H9 (cell line): ENCODE measurements at regions not wholly inside any gene's neighbourhood (a gene's known extent, or its start where the extent isn't known, plus 50 kb on each side); places are given as distances from the start of the nearest gene placed in this dataset.

Experiments used
- DNase-seq: peaks from one replicate; pipeline ENCODE4 v3.0.0-alpha.2; 2017
- H2AFZ ChIP-seq: one replicate; pipeline ENCODE4 v1.6.1; 2013; ENCODE audit warnings: mild to moderate bottlenecking, low read length, control low read depth, moderate library complexity
- H2AK5ac ChIP-seq: 2 replicates; pipeline ENCODE4 v1.6.1; 2013; ENCODE audit warnings: low read length, control low read depth, mixed read lengths; ENCODE audit not compliant: insufficient read length
- H2BK120ac ChIP-seq: one replicate; pipeline ENCODE4 v1.6.1; 2013; ENCODE audit warnings: low read depth, mild to moderate bottlenecking, low read length, control low read depth, inconsistent platforms; ENCODE audit not compliant: poor library complexity, severe bottlenecking
- H2BK12ac ChIP-seq: 2 replicates; pipeline ENCODE4 v1.6.1; 2013; ENCODE audit warnings: low read length, control low read depth, mixed read lengths, low read depth; ENCODE audit not compliant: insufficient read length
- H2BK15ac ChIP-seq: 2 replicates; pipeline ENCODE4 v1.6.1; 2013; ENCODE audit warnings: low read depth, low read length, control low read depth
- H2BK20ac ChIP-seq: one replicate; pipeline ENCODE4 v1.6.1; 2013; ENCODE audit warnings: low read depth, mild to moderate bottlenecking, low read length, control low read depth, inconsistent platforms; ENCODE audit not compliant: poor library complexity, severe bottlenecking
- H2BK5ac ChIP-seq: 2 replicates; pipeline ENCODE4 v1.6.1; 2013; ENCODE audit warnings: low read length, control low read depth, mixed read lengths; ENCODE audit not compliant: insufficient read length
- H3K14ac ChIP-seq: 2 replicates; pipeline ENCODE4 v1.6.1; 2013; ENCODE audit warnings: low read length, control low read depth; ENCODE audit not compliant: insufficient read depth
- H3K18ac ChIP-seq: 2 replicates; pipeline ENCODE4 v1.6.1; 2013; ENCODE audit warnings: low read depth, mild to moderate bottlenecking, mixed read lengths, low read length, control low read depth; ENCODE audit not compliant: insufficient read length
- H3K23ac ChIP-seq: 2 replicates; pipeline ENCODE4 v1.6.1; 2013; ENCODE audit warnings: low read length, control low read depth, mixed read lengths, low read depth; ENCODE audit not compliant: insufficient read length
- H3K23me2 ChIP-seq: 2 replicates; pipeline ENCODE4 v1.6.1; 2013; ENCODE audit warnings: low read depth, mild to moderate bottlenecking, mixed read lengths, low read length, control low read depth; ENCODE audit not compliant: insufficient read length, poor library complexity, severe bottlenecking
- H3K27ac ChIP-seq: 2 replicates; pipeline ENCODE4 v1.5.1; 2013; ENCODE audit warnings: low read length, control low read depth, mixed read lengths, low read depth; ENCODE audit not compliant: insufficient read length
- H3K27me3 ChIP-seq: 2 replicates; pipeline ENCODE4 v1.6.1; 2013; ENCODE audit warnings: low read length, control low read depth, inconsistent platforms; ENCODE audit not compliant: insufficient read depth
- H3K4ac ChIP-seq: 2 replicates; pipeline ENCODE4 v1.6.1; 2013; ENCODE audit warnings: low read depth, mild to moderate bottlenecking, control low read depth, inconsistent platforms, low read length, moderate library complexity
- H3K4me1 ChIP-seq: 2 replicates; pipeline ENCODE4 v1.6.1; 2013; ENCODE audit warnings: low read length, control low read depth, inconsistent platforms; ENCODE audit not compliant: insufficient read depth
- H3K4me2 ChIP-seq: 2 replicates; pipeline ENCODE4 v1.6.1; 2013; ENCODE audit warnings: low read length, control low read depth, mixed read lengths; ENCODE audit not compliant: insufficient read length, insufficient read depth
- H3K56ac ChIP-seq: 2 replicates; pipeline ENCODE4 v1.6.1; 2013; ENCODE audit warnings: low read depth, mild to moderate bottlenecking, mixed read lengths, low read length, control low read depth; ENCODE audit not compliant: insufficient read length
- H3K79me1 ChIP-seq: 2 replicates; pipeline ENCODE4 v1.6.1; 2013; ENCODE audit warnings: low read depth, mild to moderate bottlenecking, moderate library complexity, low read length, control low read depth, inconsistent platforms; ENCODE audit not compliant: insufficient read depth, poor library complexity, severe bottlenecking
- H3K79me2 ChIP-seq: 2 replicates; pipeline ENCODE4 v1.6.1; 2013; ENCODE audit warnings: low read length, control low read depth, inconsistent platforms; ENCODE audit not compliant: insufficient read depth
- H3K9ac ChIP-seq: 2 replicates; pipeline ENCODE4 v1.6.1; 2013; ENCODE audit warnings: low read length, control low read depth, mixed read lengths; ENCODE audit not compliant: insufficient read length; ENCODE audit errors: extremely low read depth
- H3K9me3 ChIP-seq: one replicate; pipeline ENCODE4 v1.6.1; 2013; ENCODE audit warnings: low read depth, low read length, inconsistent platforms; ENCODE audit not compliant: control insufficient read depth
- H3T11ph ChIP-seq: one replicate; pipeline ENCODE4 v1.6.1; 2013; ENCODE audit warnings: mild to moderate bottlenecking, low read length, control low read depth, inconsistent platforms
- H4K20me1 ChIP-seq: one replicate; pipeline ENCODE4 v1.6.1; 2013; ENCODE audit not compliant: control insufficient read depth, insufficient read length, insufficient read depth
- H4K5ac ChIP-seq: 2 replicates; pipeline ENCODE4 v1.6.1; 2013; ENCODE audit warnings: low read depth, mild to moderate bottlenecking, mixed read lengths, low read length, control low read depth; ENCODE audit not compliant: insufficient read length
- H4K8ac ChIP-seq: replicated peaks from 2 replicates; pipeline ENCODE4 v1.6.1; 2013; ENCODE audit warnings: low read length, control low read depth, mixed read lengths, low read depth; ENCODE audit not compliant: insufficient read length
- H4K91ac ChIP-seq: 2 replicates; pipeline ENCODE4 v1.6.1; 2013; ENCODE audit warnings: low read depth, mild to moderate bottlenecking, moderate library complexity, mixed read lengths, low read length, control low read depth; ENCODE audit not compliant: insufficient read length
- H3K27ac Mint-ChIP-seq, 3 experiments: 2 replicates in 2 of 3; 3 replicates in 1 of 3; pipeline ENCODE4 v1.8.0; 2020 to 2021; ENCODE audit warnings: mixed read lengths in 3 of 3, mild to moderate bottlenecking in 1 of 3, moderate library complexity in 1 of 3
- H3K27me3 Mint-ChIP-seq: 2 replicates; pipeline ENCODE4 v1.8.0; 2021; ENCODE audit warnings: low read depth, mild to moderate bottlenecking, moderate library complexity, mixed read lengths
- H3K36me3 Mint-ChIP-seq, 3 experiments: 2 replicates in 2 of 3; 3 replicates in 1 of 3; pipeline ENCODE4 v1.8.0; 2020 to 2021; ENCODE audit warnings: low read depth in 3 of 3, mixed read lengths in 3 of 3; ENCODE audit not compliant: insufficient read depth in 1 of 3
- H3K4me1 Mint-ChIP-seq, 2 experiments: 2 replicates each; pipeline ENCODE4 v1.8.0; 2020; ENCODE audit warnings: mixed read lengths in 2 of 2
- H3K4me3 Mint-ChIP-seq, 2 experiments: 2 replicates in 1 of 2; 3 replicates in 1 of 2; pipeline ENCODE4 v1.8.0; 2020 to 2021; ENCODE audit warnings: mild to moderate bottlenecking in 2 of 2, mixed read lengths in 2 of 2, moderate library complexity in 1 of 2
- H3K9me3 Mint-ChIP-seq, 2 experiments: 2 replicates in 1 of 2; 3 replicates in 1 of 2; pipeline ENCODE4 v1.8.0; 2020; ENCODE audit warnings: mild to moderate bottlenecking in 2 of 2, mixed read lengths in 2 of 2, moderate library complexity in 1 of 2
- WGBS: extraction: QIAGEN DNeasy Blood & Tissue Kit; methylation state at CpG from one replicate; pipeline ENCODE4 v1.1.7; 2013; ENCODE audit warnings: missing lambda C conversion rate, low lambda C conversion rate, mixed read lengths; ENCODE audit not compliant: insufficient read length; ENCODE audit errors: extremely low coverage; 5-methylcytosine and 5-hydroxymethylcytosine counted together
- TF ChIP-seq, protein P1 (sequence below): fragments of 200-600 bp; sonication (generic); conservative IDR thresholded peaks from 3 replicates; pipeline ENCODE4 v1.8.0; 2021; ENCODE audit warnings: antibody characterized with exemption, mild to moderate bottlenecking

DNA sequence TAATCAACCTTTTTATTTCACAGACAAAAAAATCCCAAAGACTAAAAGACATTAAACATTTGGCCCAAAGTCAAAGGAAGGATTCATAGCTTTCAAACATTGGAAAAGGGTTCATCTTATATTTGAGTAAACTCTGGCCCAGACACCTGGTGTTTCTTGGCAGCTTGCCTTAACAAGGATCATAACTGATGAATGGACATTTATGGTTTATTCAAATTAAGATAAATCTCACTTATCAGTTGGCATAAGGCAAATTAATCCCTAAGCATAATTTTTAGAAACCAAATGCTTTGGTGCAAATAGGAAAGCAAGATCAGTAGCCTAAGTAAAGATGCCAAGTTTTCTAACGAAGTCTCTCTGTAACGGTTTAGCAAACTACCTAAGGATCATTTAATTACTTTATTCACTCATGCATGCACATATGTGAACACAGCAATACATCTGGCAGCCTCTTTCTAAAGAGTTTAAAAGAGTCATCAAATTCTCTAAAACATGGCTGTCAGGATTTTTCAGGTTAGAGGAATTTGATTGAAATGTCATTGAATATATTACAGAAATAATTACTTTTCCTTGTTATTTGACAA lies 323.4 kb upstream of the RBMS1 start:
- Mint-ChIP-seq H3K27ac (no peak overlapping the region), H3K36me3 (no peaks in the 10 kb centered on the region), H3K4me3 (no peak overlapping the region), H3K9me3 (no peaks in the 10 kb centered on the region), H3K27me3 (no peaks in the 10 kb centered on the region), H3K4me1 (no peaks in the 10 kb centered on the region)
- Histone ChIP-seq H4K20me1 (no peaks in the 10 kb centered on the region), H3K79me2 (no peaks in the 10 kb centered on the region), H2AK5ac (no peak overlapping the region), H3T11ph (no peak overlapping the region), H2BK20ac (no peak overlapping the region), H2BK5ac (no peak overlapping the region), H2BK15ac (no peak overlapping the region), H3K23ac (no peak overlapping the region), H3K9me3 (no peaks in the 10 kb centered on the region), H2BK120ac (no peak overlapping the region), H3K4me1 (no peaks in the 10 kb centered on the region), H4K91ac (no peak overlapping the region), H3K56ac (no peak overlapping the region), H3K14ac (no peak overlapping the region), H4K8ac (no peak overlapping the region), H3K79me1 (no peaks in the 10 kb centered on the region), H3K4me2 (no peak overlapping the region), H3K4ac (no peak overlapping the region), H3K27me3 (no peaks in the 10 kb centered on the region), H3K27ac (no peak overlapping the region), H2AFZ (no peak overlapping the region), H2BK12ac (no peak overlapping the region), H3K18ac (no peak overlapping the region), H3K23me2 (no peaks in the 10 kb centered on the region), H3K9ac (no peak overlapping the region), H4K5ac (no peak overlapping the region)
- no peak for DNase-seq
- TF ChIP-seq, protein P1, sequence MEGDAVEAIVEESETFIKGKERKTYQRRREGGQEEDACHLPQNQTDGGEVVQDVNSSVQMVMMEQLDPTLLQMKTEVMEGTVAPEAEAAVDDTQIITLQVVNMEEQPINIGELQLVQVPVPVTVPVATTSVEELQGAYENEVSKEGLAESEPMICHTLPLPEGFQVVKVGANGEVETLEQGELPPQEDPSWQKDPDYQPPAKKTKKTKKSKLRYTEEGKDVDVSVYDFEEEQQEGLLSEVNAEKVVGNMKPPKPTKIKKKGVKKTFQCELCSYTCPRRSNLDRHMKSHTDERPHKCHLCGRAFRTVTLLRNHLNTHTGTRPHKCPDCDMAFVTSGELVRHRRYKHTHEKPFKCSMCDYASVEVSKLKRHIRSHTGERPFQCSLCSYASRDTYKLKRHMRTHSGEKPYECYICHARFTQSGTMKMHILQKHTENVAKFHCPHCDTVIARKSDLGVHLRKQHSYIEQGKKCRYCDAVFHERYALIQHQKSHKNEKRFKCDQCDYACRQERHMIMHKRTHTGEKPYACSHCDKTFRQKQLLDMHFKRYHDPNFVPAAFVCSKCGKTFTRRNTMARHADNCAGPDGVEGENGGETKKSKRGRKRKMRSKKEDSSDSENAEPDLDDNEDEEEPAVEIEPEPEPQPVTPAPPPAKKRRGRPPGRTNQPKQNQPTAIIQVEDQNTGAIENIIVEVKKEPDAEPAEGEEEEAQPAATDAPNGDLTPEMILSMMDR: no peak
- WGBS: no CpG with 5 or more reads among the region's 2 CpGs
